Amniotic epithelial cell (primary cell): ENCODE measurements at regions not wholly inside any gene's neighbourhood (a gene's known extent, or its start where the extent isn't known, plus 50 kb on each side); places are given as distances from the start of the nearest gene placed in this dataset.
"Not testable (repeated sequence)": the region's sequence is repeated elsewhere in the genome, so short reads cannot be mapped to it uniquely, and the experiment has no call there.

Experiments used
- DNase-seq: peaks from one replicate; pipeline ENCODE4 v3.0.0-alpha.2; 2010; ENCODE audit warnings: low read depth

DNA sequence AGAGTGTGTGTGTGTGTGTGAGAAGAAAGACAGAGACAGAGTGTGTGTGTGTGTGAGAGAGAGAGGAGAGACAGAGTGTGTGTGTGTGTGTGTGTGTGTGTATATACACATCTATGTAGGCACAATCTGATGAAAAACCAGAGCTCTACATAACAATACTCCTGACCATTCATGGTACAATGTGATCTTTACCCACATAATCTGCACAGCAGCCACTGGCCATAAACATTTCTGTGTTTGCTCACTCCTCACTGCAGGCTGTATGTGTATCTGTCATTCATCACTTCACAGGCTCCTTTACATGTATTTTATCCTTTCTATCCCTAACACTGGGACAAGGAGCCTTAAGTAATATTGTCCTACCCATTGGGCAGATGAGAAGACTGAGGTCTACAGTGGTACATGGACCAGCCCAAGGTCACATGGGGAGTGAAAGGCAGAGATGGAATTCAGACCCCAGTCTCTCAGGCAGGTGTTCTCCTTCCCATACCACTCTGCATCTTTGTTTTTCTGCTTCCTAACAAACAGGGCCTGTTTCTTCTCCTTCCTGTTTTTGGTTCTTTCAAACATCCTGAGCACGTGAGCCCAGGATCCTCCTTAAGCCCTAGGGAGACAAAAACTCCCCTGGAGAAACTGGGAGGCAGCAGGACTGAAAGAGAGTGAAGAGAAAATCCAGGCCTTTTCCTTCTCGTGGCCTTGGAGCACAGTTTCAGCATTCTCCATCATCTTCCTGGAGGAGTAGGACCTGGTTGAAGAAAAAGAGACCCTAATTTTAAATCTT, 201.7 kb upstream of the MSX2 start:
- no peak for DNase-seq

DNA sequence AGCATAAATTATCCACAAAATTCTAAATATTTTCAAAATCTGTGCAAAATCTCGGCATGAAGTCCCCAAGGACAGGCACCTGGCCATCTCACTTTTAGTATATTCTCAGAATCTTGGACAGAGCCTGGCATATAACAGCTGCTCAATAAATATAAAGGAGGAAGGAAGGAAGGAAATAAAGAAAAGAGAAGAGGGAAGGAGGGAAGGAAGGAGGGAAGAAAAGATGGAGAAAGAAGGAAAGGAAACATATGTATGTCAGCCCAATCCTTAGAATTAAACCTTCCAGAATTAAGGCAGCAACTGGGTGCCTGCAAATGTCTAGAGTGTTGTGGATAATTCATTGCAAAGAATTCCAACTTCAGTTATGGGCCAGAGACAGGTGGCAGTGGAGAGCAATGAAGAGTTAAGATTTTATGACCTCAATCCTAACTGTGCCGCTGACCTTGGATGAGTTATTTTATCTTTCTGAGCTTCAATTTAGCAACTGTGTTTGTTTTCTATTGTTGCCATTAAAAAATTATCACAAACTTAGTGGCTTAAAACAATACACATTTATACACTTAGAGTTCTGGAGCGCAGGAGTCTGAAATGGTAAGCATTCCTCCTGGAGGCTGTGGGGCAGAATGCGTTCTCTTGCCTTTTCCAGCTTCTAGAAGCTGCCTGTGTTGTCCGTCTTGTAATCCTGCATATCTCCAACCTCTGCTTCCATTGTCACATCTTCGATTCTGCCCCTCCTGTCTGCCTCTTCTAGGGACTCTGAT, 200.9 kb upstream of the MSX2 start:
- DNase-seq, result peak; percentile 14

DNA sequence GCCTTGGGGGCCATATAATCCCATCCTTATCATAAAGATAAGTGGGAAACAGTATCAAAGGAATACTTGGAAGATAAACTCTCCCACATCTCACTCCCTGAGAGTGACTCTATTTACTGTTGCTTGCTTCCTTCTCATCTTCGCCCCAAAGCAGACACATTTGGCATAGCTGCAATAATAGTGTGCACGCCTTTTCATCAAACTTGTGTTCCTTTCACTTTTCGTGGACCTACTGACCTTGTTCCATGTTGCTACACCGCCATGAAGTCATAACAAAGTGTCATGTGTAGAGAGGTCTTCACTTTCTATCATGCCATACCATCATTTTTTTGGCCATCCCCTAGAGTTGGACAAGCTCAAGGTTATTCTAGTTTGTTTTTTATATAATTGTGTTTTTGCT, 200.0 kb upstream of the MSX2 start:
- no peak for DNase-seq

DNA sequence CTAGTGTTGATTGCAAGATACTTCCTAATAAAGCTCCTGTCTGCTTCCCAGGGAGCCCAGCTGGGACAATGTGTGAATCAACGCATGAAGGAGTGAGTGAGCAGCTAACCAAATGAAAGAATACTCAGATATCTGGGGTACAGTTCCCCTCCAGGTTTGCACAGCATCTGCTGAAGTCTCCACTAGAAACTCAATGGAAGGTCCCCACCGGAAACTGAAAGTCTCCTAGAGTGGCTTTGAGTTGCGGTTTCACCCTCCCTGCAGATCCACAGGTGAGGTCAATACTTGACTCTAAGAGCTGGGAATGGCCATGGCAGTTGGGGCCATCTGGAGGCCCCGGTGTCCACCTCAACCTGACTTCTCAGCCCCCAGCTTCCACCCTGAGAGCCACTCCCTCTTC, 198.2 kb upstream of the MSX2 start:
- no peak for DNase-seq

DNA sequence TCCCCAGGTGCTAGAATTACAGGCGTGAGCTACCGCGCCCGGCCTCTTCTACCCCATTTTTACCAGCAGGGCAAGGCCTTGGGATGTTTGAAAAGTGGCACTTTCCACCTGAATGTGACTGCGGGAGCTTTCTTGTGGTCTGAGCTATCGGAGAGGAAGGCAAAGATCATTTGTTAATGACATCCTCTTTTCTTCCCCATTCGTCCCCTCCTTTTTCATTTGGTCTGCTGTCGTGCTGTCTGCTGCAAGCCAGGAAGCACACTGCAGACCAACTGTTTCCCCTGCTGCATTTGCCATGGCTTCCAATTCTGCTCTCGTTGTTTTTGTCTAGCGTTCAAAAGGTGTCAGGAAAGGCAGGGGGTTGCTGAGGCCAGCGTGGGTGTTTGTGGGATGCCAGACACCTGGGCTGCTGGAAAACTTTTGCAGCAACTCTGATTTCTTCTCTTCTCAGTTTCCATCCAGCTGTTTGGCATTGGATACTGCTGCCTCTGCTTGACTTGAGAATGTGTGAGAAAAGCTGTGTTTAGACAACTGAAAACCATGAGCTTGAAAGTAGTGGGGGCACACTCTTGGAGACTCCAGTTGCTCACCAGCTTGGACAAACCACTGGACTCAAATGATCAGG, 196.4 kb upstream of the MSX2 start:
- no peak for DNase-seq

DNA sequence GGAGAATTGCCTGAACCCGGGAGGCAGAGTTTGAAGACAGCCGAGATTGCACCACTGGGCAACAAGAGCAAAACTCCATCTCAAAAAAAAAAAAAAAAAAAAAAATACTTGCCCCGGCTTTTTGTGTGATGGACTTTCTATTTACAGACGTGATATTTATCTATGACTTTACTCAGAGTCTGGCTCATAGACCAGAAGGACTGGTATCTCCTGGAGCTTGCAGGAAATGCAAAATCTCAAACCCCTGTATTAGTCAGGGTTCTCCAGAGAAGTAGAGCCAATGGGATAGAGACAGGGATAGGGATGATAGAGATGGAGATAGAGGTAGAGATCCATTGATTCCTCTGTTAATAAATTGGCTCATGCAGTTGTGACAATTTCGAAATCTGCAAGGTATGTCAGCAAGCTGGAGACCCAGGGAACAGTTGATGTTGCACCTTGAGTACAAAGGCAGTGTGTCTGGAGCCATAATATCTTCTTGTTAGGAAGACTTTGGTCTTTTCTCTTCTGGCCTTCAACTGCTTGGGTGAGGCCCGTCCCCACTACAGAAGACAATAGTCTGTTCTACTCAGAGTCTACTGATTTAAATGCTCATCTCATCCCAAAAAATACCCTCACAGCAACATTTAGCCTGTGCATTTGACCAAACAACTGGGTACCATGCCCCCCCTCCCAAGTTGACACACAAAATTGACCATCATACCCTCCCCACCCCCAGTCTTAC, 195.4 kb upstream of the MSX2 start:
- no peak for DNase-seq

DNA sequence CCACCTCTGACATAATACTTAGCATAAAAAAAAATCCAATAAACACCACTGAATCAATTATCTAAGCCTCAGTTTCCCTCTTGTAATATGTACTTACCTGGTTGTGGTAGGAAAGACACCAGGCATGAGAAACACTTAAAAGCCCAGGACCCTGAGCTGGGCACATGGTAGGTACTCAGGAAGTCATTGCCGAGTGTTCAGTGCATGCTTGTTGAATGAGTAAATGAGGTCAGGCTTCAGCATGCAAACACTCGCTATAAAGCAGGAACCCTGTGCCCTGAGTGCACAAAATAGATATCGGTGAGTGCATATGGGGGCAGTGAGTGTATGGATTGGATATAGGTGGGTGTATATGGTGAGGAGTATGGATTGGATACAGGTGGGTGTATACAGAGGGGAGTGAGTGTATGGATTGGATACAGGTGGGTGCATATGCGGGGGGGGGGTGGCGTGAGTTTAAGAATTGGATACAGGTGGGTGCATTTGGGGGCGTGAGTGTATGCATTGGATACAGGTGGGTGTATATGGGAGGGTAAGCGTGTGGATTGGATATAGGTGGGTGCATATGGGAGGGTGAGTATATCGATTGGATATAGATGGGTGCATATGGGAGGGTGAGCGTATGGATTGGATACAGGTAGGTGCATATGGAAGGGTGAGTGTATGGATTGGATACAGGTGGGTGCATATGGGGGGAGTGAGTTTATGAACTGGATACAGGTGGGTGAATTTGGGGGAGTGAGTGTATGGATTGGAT, 194.3 kb upstream of the MSX2 start:
- DNase-seq, result no peak

DNA sequence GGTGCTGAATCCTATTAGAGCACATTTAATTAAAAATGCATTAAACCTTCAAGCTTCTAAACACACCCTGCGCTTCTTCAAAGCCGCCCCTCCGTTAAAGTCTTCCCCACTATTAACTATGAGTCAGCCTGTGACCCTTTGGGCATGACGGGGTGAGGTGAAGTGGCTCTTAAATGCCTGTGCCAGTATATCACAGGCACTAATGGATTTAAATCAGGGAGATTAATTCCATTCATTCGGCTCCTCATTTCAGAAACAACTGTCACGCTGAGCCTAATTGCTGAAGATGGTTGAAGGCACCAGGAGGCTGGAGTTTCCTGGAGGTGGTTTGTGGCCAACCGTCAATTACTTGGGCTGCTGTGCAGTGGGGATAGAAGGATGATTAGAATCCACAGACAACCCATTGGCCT, 192.6 kb upstream of the MSX2 start:
- no peak for DNase-seq

DNA sequence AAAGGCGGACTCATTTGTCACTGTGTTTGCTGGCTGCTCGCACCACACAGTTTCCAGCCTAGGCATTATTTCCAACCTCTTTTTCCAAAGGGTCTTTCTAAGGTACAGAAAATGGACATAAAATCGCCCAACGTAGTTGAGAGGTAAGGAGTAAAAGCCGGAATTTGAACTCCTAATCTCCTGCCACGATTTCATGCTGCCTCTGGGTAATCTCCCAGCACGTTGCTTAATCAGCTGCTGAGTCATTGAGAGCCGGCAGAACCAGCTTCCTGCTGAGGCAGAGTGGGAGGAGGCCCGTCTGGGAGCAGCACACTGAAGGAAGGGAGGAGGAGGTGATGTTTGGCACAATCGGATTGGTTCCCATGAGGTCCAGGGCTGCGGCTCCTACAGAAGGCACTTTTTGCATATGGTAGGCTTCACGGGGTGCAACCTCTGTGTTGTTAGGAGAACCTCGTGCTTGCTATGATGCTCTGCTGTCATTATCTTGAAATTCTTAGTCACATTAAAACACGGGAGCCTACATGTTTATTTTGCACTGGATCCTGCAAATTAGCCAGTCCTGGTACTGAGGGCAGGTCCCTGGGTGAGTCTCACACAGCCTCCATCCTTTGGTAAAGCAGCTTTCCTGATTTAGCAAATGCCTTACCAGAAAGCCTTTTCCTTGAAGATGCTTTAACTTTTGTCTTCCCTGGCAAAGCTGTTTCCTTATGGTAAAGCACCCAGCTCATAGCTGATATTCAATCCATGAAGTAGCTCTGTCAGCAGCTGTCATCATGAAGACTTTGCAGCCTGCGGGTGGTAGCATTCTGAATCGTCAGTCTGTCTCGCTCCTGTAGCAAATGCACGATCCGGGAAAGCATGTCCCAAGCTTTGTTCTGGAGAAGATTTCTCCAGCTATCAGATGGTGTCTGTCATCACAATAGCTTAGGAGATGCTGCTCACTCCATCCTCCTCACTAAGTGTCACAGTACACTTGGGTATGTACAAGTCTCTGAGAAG, 191.6 kb upstream of the MSX2 start:
- peak; percentile 97 for DNase-seq

DNA sequence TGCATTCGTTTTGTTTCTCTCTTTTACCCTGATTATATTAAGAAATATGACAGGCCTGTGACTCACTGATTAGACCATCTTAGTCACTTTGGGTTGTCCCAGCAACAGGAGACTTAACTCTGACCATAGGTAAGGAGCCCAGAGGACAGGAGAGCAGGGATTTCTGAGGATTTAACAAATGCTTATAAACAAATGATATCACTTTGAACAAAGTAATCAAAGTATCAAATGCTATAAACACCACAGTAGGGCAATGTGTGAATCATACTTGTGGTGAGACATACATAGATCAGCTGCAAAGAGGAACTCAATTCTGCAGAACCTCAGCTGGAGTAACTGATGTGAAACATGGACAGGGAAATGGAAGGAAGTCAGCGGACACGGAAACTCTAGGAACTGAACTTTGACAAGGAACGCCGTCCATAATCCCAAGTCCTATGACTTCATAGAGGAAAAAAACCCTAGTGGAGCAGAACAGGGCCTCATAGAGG, 190.6 kb upstream of the MSX2 start:
- DNase-seq, result peak; percentile 80

DNA sequence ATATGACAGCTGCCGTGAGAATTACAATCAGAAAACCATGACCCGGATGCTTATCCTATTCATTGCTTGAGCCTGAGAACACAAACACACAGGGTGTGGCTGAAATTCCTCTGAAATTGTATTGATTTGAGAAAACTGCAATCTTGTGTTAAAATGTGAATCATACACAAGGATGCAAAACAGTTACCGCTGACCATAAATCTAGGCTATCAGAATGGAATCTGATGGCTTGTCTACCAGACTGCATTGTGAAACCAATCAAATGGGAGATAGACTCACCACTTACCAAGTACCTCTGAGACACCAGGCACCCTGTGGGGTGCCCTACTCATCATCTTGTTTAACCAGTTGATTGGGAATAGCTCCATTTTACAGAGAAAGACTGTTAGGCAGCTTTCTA, 188.7 kb upstream of the MSX2 start:
- peak; percentile 79 for DNase-seq

DNA sequence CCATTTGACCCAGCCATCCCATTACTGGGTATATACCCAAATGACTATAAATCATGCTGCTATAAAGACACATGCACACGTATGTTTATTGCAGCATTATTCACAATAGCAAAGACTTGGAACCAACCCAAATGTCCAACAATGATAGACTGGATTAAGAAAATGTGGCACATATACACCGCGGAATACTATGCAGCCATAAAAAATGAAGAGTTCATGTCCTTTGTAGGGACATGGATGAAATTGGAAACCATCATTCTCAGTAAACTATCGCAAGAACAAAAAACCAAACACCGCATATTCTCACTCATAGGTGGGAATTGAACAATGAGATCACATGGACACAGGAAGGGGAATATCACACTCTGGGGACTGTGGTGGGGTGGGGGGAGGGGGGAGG, 184.6 kb upstream of the MSX2 start:
- DNase-seq, result not testable (repeated sequence)

DNA sequence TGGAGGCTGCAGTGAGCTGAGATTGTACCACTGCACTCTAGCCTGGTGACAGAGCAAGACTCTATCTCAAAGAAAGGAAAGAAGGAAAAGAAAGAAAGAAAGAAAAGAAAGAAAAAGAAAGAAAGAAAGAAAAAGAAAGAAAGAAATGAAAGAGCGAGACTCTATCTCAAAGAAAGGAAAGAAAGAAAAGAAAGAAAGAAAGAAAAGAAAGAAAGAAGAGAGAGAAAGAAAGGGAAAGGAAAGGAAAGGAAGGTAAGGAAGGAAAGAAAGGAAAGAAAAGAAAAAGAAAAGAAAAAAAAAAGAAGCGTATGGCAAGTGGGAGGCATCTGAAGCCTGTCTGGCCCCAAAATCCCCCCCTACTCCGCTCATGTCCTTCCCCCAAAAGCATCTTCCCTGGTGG, 182.3 kb upstream of the MSX2 start:
- DNase-seq, result no peak

DNA sequence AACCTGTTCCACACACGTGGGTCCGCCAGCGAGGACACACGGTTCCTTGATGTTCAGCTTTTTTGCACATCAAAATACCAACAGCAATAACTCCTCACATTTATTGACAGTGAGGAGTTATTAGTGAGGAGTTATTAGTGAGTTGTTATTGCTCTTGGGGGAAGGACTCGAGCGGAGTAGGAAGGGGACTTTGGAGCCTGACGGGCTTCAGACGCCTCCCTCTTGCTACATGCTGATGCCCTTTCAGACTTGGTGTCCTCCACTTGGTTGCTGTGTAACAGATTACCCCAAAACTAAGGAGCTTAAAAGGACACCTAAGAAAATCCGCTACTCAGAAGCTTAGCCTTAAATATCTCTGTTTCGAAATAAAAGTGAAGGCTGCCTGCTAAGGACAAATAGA, 181.9 kb upstream of the MSX2 start:
- DNase-seq, result no peak

DNA sequence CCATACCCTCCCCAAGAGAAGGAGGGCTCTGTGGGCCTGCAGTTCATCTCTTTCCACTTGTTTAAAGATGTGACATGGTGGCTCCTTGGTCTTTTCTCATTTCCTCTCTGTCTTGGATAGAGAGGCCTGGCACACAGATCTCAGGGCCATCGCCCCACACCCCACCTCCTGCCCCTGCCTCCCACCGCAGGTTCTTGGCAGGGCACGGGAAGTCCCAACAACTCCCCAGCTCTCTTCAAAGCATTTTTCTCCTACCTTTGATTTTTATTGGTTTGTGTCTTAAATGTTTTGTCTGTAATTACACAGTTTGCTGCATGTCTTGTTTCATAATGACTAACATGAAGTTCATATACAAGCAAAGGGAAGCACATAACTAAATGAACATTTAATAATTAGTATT, 178.5 kb upstream of the MSX2 start:
- no peak for DNase-seq

DNA sequence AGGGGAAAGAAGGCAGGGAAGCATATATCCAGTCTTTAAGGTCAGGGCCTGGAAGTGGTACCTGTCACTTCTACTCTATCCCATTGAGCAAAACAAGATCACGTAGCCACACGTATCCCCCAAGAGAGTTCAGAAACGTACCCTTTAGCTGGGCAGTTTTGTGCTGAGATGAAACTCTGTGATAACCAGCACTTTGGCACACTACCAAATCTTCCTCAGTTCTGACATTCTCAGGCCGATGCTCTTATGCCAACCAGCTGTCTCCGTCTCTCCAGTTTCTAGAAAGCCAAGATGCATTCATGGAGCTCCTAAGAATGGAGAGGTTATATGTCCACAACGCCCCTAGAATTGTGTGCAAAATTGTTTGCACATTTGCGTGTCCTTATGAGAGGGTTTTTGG, 176.6 kb upstream of the MSX2 start:
- no peak for DNase-seq

DNA sequence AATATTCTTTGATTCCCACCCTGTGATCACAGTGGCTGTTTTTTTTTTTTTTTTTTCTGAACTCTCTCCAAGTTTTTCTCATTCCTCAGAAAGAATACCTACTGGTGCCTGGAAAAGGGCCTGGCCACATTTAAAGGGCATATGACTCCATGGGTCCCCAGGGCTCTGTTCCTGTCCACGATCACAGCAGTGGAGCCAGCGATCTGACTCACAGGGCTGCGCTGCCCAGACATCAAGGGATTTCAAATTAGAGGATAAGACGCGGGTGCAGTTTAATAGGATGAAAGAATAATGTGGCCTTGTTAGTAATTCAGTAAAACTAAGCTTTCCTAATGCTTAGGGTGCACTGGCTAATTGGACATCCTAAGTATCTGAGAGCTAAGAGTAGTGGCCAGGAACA, 175.1 kb upstream of the MSX2 start:
- no peak for DNase-seq

DNA sequence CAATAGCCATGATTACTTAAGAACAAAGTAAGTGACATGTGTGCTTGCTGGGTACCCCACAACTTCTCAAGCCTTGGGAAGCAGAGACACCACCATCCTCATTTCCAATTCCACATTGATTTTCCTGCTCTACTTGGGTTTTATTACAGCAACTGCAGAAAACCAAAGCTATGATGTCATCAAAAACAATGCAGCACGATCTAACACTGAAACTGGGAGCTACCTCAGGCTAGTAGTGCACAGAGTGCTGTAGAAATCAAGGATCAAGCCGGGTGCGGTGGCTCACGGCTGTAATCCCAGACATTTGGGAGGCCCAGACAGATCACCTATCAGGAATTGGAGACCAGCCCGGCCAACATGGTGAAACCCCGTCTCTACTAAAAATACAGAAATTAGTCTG, 174.4 kb upstream of the MSX2 start:
- no peak for DNase-seq

DNA sequence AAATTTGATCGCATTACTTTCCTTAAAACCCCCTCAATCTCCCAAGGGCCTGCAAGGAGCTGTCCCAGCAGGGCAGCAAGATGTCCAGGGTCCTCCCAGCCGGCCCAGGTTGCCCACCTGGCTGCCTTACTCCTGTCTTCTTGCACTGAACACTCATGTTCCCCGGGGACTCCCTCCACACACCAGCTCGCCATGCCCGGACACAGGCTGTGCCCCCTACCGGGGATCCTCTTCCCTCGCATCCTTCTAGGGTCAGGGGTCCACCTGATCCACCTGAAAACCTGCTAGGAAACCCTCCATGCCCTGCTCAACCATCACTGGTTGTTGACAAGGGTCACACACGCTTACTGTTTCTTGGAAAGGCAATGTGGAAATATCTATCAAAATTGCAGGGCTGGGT, 172.0 kb upstream of the MSX2 start:
- DNase-seq, result no peak

DNA sequence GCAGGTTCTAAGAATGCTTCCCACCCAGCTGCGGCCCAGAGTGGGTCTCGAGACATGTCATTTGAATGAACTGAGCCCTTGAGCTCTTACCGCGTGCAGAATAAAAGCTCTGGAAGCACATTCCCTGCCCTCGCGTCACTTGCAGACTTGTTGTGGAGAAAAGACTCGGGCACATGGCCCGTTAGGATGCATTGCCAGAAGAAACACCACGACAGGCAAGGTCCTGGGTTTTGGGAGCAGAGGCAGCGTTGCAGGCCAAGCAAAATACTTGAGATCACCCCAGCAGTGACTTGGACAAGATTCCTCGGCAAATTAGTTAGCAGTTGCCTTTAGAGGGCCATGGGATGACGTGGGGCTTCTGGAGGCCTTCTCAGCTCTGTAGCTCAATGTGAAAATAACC, 170.8 kb upstream of the MSX2 start:
- DNase-seq, result no peak
